Epithelial cell of prostate (primary cell): ENCODE measurements at regions not wholly inside any gene's neighbourhood (a gene's known extent, or its start where the extent isn't known, plus 50 kb on each side); places are given as distances from the start of the nearest gene placed in this dataset.

Source experiments
- DNase-seq: peaks from one replicate; pipeline ENCODE4 v3.0.0-alpha.2; 2011; ENCODE audit warnings: low read depth, low spot score
- H3K27ac ChIP-seq: fragments of 450-650 bp; 2 replicates; pipeline ENCODE4 v1.5.1; 2017; ENCODE audit warnings: mild to moderate bottlenecking

DNA sequence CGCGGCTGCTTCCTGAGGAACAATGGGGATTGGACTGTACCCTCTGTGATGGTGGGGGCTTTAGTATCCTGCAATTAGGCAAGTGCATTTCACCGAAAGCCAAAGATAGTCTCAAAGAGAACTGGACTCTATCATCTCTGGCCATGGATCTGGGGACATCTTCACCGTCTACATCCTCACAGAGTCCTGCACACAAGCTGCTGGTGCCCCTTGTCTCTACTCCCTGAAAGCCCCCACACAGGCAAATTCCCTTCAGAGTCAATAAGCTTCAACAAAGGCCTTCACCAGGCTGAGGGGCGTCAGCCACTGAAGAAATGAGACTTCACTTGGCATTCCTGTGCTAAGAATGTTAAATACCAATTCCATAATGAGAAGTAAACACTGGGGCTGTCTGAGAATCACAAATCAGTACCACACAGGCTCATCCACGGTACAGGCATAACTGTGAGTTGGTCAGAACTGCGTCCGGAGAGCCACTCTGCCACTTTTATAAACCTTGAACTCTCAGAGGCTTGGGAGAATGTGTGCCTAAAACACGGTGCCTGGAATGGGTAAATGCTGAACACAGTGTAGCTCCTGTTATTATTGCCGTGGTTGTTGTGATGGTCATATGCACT, 432.7 kb downstream of the ZNF521 start:
- H3K27ac ChIP-seq, result no peak overlapping the region
- no peak for DNase-seq

DNA sequence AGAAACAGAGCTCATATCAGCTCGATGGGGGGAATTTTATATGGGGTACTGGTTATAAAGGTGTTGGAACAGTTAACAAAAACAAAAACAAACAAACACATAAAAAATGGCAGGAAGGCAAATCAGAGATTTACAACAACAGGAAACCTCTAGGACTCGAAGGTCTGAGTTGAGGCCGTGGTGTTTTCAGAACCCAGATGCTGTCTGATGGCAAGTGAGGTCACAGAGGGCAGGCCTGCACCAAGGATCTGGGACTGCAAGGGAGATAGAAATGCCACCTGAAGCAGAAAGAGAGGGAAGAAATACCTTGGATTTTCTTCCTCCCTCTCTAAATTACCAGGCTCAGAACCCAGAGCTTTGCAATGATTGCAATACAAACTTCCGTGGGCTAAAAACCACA, 429.5 kb downstream of the ZNF521 start:
- no peak for DNase-seq
- H3K27ac ChIP-seq, result no peak overlapping the region

DNA sequence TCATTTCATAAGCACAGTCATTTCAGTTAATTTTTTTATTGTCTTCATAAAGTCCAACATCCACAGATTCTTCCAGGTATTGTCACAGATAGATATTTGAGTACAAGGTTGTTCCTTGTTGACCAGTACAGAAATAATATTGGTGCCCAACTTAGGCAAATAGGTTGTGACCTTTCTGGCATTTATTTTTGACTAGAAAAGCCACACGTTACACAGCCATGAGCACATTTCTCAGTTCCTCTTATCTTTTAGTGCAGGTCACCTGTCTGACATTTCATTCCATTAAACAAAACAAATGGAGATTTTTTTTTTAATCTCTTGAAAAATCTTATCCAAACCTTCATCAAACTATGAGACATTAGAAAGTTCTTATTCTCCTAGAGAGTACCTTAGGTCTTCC, 428.8 kb downstream of the ZNF521 start:
- no peak for DNase-seq
- no peak overlapping the region for H3K27ac ChIP-seq

DNA sequence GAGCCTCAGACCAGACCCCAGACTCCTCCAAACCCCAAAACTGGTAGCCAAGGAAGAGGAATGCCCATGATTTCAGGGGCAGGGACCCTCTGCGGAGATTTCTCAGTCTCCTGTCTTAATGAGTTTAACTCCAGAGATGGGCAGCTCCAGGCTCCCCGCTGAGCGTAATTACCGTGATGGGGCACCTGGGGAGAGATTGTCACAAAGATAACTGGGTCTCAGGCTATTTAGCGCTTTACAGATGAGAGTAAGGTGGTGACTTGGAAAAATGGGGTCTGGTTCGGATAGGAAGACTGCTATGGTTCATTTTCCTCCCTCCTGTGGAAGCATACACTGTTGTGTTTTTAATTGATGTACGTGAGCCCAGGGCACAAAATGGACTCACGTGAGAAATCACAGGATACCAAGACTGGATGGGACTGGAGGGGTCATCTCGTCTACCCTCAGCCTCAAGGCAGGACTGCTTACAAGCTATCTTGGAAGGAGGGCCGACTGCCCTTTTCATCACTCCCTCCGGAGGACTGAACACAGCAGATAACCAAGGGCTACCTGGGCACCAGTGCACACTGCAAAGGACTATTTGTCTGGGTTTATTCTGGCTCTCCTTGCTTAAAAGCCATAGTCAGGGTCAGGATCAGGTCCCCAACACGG, 427.8 kb downstream of the ZNF521 start:
- H3K27ac ChIP-seq, result no peak overlapping the region
- DNase-seq, result no peak

DNA sequence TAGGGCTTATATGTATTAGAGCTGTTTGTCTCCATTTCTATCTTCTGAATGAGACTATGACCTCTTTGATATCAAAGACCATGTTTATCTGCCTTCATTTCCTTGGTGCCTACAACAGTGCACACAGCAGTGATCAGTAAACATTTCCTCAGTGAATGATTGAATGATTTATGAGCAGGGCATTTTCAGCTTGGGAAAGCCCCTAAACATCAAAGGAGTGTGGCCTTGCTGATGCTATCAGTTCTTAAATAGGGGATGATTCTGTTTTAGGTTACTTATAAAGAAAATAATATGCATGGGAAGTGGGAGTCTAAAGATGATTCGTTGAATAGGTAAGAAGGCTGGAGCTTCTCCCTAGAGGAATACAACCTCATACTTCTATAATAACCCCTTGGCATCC, 425.3 kb downstream of the ZNF521 start:
- no peak for DNase-seq
- no peak overlapping the region for H3K27ac ChIP-seq

DNA sequence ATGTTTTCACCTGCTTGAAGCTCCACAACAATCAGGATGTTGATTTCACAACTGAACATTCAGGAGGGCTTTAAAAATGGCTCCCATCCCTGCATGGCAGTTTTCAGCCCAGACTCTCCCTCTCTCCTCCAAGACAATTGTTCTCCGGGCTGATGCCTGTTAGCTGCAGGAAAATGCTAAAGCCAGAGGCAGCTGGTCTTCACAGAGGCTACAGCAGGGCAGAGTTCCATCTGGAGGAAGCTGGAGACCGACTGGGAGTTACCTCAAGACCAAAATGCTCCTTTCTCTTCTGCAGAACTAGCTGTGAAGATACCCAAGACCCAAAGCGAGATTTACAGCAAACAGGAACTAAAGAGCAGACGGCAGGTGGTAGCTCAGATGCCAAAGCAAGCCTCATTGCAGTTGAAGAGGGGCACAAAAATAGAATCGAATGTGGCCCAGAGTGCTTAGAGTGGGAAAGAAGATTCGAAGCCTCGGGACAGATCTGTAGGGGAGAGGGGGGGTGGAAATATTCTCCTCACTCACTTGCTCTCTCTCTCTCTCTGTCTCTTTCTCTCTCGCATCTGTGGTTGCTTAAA, 423.6 kb downstream of the ZNF521 start:
- H3K27ac ChIP-seq, result no peak overlapping the region
- no peak for DNase-seq

DNA sequence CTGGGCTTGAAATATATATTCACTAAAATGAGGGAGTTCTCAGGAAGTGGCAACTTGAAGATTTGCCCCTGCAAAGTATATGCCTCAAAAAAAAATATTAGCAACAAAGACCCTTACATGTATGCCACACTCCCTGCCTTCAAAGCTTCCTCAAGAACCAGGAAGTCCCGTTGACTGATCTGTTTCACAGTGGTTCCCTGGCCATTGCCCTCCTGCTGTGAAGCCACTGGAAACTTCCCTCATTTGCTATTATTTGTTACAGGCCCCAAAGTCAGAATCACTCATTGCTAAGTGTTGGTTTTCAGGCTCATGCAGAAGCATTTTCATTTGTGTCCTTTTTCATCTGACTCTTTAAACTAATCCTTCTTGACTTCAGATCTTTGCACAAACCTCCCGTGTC, 421.5 kb downstream of the ZNF521 start:
- no peak overlapping the region for H3K27ac ChIP-seq
- DNase-seq, result no peak

DNA sequence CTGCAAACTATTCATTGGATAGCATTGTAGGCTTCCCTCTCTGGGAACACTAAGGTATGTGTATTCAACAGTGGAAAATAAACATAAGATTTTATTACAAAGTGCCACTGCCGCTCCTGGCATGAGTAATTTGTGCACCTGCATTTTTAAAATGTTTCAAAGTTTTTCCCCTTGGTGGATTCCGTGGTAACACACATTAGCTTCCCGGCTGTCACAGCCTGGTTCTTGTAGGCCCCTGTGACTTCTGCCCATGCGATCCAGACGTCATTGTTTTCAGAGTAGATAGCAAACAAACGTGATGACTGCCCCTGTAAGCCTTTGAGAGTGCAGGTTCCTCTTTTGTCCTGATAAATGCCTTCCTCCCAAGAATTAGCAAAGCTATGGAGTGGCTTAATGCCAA, 421.0 kb downstream of the ZNF521 start:
- no peak for DNase-seq
- H3K27ac ChIP-seq, result no peak overlapping the region

DNA sequence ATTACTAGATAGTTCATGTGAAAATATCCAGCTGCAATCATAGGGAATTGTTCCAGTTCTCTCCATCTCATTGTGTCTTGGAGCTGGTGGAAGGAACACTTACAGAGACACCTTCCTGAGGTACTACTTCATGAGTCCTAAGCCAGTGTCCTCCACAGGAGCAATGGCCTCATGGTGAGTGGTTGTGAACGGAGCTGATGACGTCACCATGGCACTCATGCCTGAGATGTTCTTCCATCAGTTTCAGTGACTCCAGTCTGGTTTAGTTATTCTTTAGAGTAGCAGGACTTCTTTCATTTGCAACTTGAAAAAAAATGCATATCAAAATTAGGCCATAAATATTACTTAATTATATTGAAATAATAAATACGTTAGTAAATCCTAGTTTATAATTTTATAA, 418.6 kb downstream of the ZNF521 start:
- no peak for DNase-seq
- H3K27ac ChIP-seq, result no peak overlapping the region

DNA sequence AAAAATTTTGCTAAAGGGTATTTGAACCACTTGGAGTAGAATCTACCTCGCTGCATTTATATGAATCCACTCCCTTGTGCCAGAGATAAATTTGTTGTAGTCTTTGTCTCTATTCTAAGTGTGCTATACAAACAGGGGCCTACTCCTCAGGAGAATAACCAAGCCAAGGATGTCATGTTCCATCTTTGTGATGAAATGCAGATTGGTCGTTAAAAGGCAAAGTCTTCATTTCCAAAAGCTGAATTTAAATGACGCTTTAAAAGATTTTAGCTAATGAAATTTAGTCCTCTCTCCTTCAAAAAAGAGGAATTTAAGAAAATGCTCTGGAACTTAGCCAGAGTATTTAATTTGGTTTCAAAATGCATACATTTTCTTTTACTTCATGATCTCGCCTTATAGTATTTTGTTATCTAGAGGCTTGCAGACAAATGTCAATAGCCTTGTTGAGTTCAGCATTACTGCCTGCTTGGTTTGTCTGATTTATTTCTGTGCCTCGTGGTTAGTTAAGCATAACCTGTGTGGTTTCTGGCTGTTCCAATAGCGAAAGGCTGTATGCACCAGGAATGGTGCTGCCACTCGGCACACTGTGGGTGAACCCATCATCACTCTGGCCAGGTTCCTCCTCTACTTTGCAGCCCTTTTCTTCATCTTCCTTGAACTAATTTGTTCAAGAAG, 417.6 kb downstream of the ZNF521 start:
- DNase-seq, result no peak
- no peak overlapping the region for H3K27ac ChIP-seq

DNA sequence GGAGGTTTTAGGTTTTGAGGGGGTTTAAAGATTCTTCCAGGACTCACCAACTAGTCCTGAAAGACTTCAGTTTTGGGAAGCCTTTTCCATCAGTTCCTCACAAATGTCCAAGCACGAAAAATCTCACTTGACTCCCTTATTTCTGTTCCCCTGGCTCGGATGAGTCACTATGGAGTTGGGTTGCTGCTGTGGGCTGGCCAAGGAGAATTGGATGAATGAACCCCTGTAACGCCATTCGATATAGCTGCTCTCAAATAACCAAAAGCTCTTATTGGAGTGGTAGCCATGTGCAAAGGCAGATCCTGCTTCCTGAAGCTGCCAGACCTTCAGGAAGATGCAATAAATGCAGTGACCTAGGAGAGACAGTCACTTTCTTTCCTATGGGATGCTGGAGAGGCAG, 417.0 kb downstream of the ZNF521 start:
- no peak for DNase-seq

DNA sequence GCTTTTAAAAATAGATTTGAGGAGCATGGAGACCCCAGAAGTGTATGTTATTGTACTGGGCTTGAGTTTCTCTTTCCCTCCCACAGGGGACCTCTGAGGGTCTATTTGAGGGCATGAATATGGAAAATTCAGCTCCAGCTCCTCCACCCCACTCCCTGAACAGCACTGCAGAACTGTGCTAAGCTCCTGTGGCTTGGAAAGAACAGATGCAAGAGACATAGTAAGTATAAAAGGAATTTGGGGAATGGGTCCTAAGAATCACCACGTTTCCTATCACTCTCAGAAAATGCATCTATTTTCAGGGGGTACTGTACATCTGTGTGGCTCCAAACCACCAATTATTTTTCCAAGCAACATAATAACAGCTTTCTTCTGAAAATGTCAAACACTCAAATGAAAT, 416.1 kb downstream of the ZNF521 start:
- H3K27ac ChIP-seq, result no peak overlapping the region

More for the DNA sequence above, 417.0 kb downstream of the ZNF521 start:
- no peak overlapping the region for H3K27ac ChIP-seq

DNA sequence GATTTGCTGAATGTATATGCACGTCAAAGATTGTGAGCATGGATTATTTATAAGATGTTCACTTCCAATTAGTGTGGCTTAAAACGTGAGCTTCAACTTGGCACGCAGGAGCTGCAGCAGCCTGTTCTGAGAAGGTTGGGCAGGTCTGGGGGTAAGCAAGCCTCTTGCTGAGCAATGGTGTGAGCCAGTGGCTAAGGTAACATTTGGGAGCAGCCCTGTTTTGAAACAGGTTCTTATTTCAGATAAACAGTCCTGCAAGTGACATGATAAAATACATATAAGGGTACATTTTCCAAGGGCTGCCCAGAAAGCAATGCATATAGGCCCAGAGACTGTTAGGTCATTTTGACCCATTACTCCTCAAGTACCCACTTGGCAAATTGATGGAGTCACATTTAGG, 415.3 kb downstream of the ZNF521 start:
- H3K27ac ChIP-seq, result no peak overlapping the region
- DNase-seq, result no peak

More for the DNA sequence above, 416.1 kb downstream of the ZNF521 start:
- no peak for DNase-seq

DNA sequence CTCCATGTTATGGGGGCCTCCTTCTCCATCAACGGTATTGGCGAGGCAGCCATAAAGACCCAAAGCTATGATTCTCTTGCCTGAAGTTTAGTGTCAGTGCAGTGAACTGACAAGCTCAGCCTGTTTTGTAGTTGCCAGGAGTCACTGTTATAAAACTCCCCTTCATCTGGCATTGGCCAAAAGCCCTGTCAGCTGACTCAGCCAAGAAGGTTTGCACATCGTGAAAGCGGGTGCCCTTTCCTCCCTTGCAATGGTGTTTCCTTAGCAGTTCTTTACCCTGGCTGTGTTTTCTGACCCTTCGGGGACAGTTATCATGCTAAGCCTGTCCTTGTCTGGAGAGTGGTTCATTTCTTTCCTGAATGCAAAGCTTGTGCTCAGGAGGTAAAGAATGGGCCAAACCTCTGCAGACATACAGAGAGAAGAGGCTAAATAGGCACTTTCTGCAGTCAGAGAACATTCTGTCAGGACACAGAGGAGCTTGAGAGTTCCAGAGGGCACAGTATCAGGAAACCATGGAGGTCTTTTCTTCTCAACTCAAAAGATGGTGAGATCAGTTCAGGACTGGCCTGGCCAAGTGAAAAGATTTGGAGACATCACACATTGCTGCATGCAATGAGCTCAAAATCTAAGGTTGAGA, 414.2 kb downstream of the ZNF521 start:
- DNase-seq, result no peak

DNA sequence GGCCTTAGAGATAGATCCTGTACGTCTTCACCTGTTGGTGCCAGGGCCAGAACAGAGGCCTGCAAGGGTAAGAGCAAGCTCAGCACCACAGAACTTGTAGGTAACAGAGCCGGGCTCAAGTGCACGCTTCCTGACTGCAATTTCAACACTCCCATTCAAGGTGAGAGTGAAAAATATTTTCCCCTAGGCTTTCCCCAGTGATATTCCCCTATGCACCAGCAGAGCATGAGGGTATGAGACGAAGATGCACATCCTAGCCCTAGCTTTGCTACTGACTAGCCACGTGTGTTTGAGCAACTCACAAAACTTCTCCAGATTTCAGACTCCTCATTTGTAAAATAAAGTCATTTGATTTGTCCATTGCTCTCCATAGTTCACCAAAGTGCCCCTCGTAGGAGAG, 411.6 kb downstream of the ZNF521 start:
- H3K27ac ChIP-seq, result no peak overlapping the region
- DNase-seq, result no peak

More for the DNA sequence above, 414.2 kb downstream of the ZNF521 start:
- no peak overlapping the region for H3K27ac ChIP-seq

DNA sequence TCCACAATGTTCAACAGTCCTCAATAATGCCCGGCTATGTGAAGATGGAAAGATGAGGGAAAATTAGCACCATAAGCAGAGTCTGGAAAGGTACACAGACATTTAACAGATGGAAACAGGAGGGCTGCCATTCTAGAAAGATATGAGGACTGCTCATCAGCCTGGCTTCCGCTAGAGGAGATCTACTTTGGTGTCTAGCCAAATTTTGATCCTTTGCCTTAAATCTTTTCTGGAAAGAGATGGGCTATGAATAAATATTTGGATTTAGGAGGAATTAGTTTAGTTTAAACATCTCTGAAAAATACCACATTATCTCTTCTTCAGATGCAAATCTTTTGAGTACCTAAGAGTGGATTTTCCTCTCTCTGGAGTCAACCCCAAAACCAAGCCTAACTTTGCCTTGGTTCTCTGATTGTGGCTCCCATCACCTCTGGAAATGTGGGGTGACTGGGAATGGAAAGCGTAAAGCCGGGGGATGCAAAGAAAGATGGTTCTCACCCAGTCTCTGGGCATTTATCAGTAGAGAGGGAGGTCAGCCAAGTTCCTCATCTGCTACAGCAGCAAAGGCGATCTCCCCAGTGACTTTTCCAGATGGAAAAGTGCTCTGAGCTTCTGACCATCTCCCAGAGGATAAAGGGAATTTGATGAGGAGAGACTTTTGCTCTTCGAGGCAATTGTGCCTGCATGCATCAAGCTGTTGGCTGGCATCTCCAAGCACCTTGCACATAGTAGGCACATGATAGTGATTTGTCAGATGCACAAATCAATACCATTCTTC, 410.6 kb downstream of the ZNF521 start:
- DNase-seq, result no peak
- no peak overlapping the region for H3K27ac ChIP-seq

DNA sequence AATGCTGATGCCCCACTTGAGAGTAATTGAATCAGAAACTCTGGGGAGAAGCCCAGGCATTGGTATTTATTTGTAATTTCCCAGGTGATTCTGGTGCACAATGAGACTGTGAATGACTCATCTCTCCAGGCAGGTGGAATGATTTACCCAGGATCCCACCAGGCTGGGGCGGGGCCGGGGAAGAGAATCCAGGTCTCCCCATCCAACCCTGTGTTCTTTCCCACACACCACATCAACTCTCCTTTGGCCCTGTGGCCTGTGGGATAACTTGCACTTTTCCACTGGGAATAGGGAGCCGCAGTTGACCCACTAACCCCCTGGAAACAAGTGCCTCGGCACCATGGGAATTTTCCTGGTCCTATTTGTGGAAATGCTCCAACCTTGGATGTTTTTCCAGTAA, 409.8 kb downstream of the ZNF521 start:
- no peak for DNase-seq
- no peak overlapping the region for H3K27ac ChIP-seq

DNA sequence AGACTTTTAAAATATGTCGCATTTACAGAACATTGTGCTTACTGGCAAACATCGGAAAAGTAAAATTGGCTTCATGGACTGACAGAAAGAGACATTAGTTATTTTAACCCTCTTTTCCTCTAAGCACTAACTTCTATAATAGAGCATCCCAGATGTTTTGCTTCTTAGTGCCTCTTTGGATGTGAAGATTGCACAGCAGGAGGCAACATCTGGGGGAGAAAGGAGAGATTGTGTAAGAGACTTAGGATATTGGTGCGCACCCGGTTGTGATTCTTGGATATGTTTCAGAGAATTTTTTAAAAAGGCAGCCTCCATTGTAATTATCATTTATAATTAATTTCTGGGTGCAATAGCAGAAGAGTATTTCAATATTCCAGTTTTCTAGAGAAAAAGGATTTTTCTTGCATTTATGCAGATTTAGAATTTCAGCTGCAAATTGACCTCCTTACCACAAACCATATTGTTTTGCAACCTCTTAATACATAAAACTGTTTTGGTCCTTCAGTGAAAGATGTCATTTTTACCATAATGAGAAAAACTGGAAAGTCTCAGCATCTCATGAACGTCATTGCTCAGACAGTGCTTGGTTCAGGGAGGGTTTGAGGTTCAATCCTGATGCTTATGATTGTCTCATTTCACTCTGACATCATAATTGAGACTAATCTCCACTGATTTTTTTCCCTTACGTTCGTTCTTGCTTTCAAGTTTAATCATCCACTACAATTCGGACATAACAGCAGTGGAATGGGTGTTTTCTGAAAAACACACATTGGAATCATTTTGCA, 404.3 kb downstream of the ZNF521 start:
- H3K27ac ChIP-seq, result no peak overlapping the region
- DNase-seq, result no peak

DNA sequence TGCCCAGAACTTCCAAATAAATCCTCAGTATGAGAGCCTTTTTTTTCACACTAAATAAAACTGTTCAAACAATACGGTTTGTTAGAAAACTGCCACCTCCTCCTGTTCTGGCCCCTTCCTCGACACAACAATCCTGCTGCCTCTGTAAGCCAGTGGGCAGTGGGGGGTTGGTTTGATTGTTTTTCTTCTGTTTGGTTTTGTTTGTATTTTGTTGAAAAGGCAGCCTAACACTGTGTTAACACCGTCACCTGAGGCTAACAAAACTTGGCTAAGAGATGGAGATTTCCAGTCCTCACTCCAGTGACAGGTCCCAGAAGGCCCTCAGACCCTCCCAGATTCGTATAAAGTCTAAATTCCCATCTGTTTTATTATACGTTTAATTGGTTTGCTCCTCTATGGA, 402.1 kb downstream of the ZNF521 start:
- H3K27ac ChIP-seq, result no peak overlapping the region
- no peak for DNase-seq
